ENCODE measurements at regions not wholly inside any gene's neighbourhood (a gene's known extent, or its start where the extent isn't known, plus 50 kb on each side); places are given as distances from the start of the nearest gene placed in this dataset.
A peak's percentile ranks its signal among the peaks of the same experiment; 100 is the strongest.

GRCh38 chr1:238324211-238324864 lies 433.6 kb upstream of the ZP4 start:
- Histone ChIP-seq H3K9ac (ENCODE audit: low read length) (no peak overlapping the region), H3K9me3 (ENCODE audit: control insufficient read depth, low read length) (no peaks in the 10 kb centered on the region), H3K4me1 (ENCODE audit: control insufficient read depth, insufficient read depth, low read length) (no peaks in the 10 kb centered on the region), H3K36me3 (ENCODE audit: control insufficient read depth, insufficient read depth, low read length, severe bottlenecking) (no peaks in the 10 kb centered on the region), H3K4me3 (ENCODE audit: low read length) (no peak overlapping the region), H3K27me3 (replicated peaks; ENCODE audit: control insufficient read depth, insufficient read depth, low read length) (no peaks in the 10 kb centered on the region)
- DNase-seq (ENCODE audit: low read depth) = no peak

- Histone ChIP-seq H3K27me3 (replicated peaks; ENCODE audit: control insufficient read depth, insufficient read depth, low read length) (no peaks in the 10 kb centered on the region), H3K4me1 (ENCODE audit: control insufficient read depth, insufficient read depth, low read length) (no peaks in the 10 kb centered on the region), H3K36me3 (ENCODE audit: control insufficient read depth, insufficient read depth, low read length, severe bottlenecking) (no peaks in the 10 kb centered on the region), H3K9ac (ENCODE audit: low read length) (no peak overlapping the region), H3K9me3 (ENCODE audit: control insufficient read depth, low read length) (no peaks in the 10 kb centered on the region), H3K4me3 (ENCODE audit: low read length) (no peak overlapping the region)
- no peak for DNase-seq (ENCODE audit: low read depth)
Observed at GRCh38 chr1:238323490-238323889, 432.8 kb upstream of the ZP4 start.

GRCh38 chr1:238319957-238320356 lies 429.2 kb upstream of the ZP4 start:
- Histone ChIP-seq H3K4me3 (ENCODE audit: low read length) (no peak overlapping the region), H3K36me3 (ENCODE audit: control insufficient read depth, insufficient read depth, low read length, severe bottlenecking) (no peaks in the 10 kb centered on the region), H3K27me3 (replicated peaks; ENCODE audit: control insufficient read depth, insufficient read depth, low read length) (no peaks in the 10 kb centered on the region), H3K9ac (ENCODE audit: low read length) (no peak overlapping the region), H3K4me1 (ENCODE audit: control insufficient read depth, insufficient read depth, low read length) (no peaks in the 10 kb centered on the region), H3K9me3 (ENCODE audit: control insufficient read depth, low read length) (no peaks in the 10 kb centered on the region)
- no peak for DNase-seq (ENCODE audit: low read depth)

GRCh38 chr1:238318294-238319110 lies 427.8 kb upstream of the ZP4 start:
- H3K9me3 ChIP-seq (ENCODE audit: control insufficient read depth, low read length) = no peaks in the 10 kb centered on the region
- no peaks in the 10 kb centered on the region for H3K4me1 ChIP-seq (ENCODE audit: control insufficient read depth, insufficient read depth, low read length)
- H3K9ac ChIP-seq (ENCODE audit: low read length) = no peak overlapping the region
- no peaks in the 10 kb centered on the region for H3K27me3 ChIP-seq (replicated peaks; ENCODE audit: control insufficient read depth, insufficient read depth, low read length)
- no peaks in the 10 kb centered on the region for H3K36me3 ChIP-seq (ENCODE audit: control insufficient read depth, insufficient read depth, low read length, severe bottlenecking)
- H3K4me3 ChIP-seq (ENCODE audit: low read length) = no peak overlapping the region
- no peak for DNase-seq (ENCODE audit: low read depth)

- no peaks in the 10 kb centered on the region for H3K36me3 ChIP-seq (ENCODE audit: control insufficient read depth, insufficient read depth, low read length, severe bottlenecking)
- H3K4me3 ChIP-seq (ENCODE audit: low read length) = no peak overlapping the region
Observed at GRCh38 chr1:238312969-238313368, 422.2 kb upstream of the ZP4 start.

GRCh38 chr1:238306411-238306810 lies 415.7 kb upstream of the ZP4 start:
- Histone ChIP-seq H3K4me3 (ENCODE audit: low read length) (no peak overlapping the region), H3K4me1 (ENCODE audit: control insufficient read depth, insufficient read depth, low read length) (no peaks in the 10 kb centered on the region)
- DNase-seq (ENCODE audit: low read depth) = no peak

More at GRCh38 chr1:238312969-238313368, 422.2 kb upstream of the ZP4 start:
- Histone ChIP-seq H3K27me3 (replicated peaks; ENCODE audit: control insufficient read depth, insufficient read depth, low read length) (no peaks in the 10 kb centered on the region), H3K9me3 (ENCODE audit: control insufficient read depth, low read length) (no peaks in the 10 kb centered on the region), H3K9ac (ENCODE audit: low read length) (no peak overlapping the region), H3K4me1 (ENCODE audit: control insufficient read depth, insufficient read depth, low read length) (no peaks in the 10 kb centered on the region)
- no peak for DNase-seq (ENCODE audit: low read depth)

GRCh38 chr1:238302646-238303045 lies 411.9 kb upstream of the ZP4 start:
- no peaks in the 10 kb centered on the region for H3K4me1 ChIP-seq (ENCODE audit: control insufficient read depth, insufficient read depth, low read length)
- H3K9me3 ChIP-seq (ENCODE audit: control insufficient read depth, low read length) = peaks cover 8% of the 10 kb centered on the region
- no peak overlapping the region for H3K4me3 ChIP-seq (ENCODE audit: low read length)
- H3K36me3 ChIP-seq (ENCODE audit: control insufficient read depth, insufficient read depth, low read length, severe bottlenecking) = no peaks in the 10 kb centered on the region
- H3K27me3 ChIP-seq (replicated peaks; ENCODE audit: control insufficient read depth, insufficient read depth, low read length) = no peaks in the 10 kb centered on the region
- no peak for DNase-seq (ENCODE audit: low read depth)
- H3K9ac ChIP-seq (ENCODE audit: low read length) = no peak overlapping the region

More at GRCh38 chr1:238306411-238306810, 415.7 kb upstream of the ZP4 start:
- Histone ChIP-seq H3K9me3 (ENCODE audit: control insufficient read depth, low read length) (no peaks in the 10 kb centered on the region), H3K36me3 (ENCODE audit: control insufficient read depth, insufficient read depth, low read length, severe bottlenecking) (no peaks in the 10 kb centered on the region), H3K27me3 (replicated peaks; ENCODE audit: control insufficient read depth, insufficient read depth, low read length) (no peaks in the 10 kb centered on the region), H3K9ac (ENCODE audit: low read length) (no peak overlapping the region)

GRCh38 chr1:238296371-238296770 lies 405.6 kb upstream of the ZP4 start:
- Histone ChIP-seq H3K36me3 (ENCODE audit: control insufficient read depth, insufficient read depth, low read length, severe bottlenecking) (no peaks in the 10 kb centered on the region), H3K9ac (ENCODE audit: low read length) (no peak overlapping the region), H3K4me1 (ENCODE audit: control insufficient read depth, insufficient read depth, low read length) (no peaks in the 10 kb centered on the region), H3K9me3 (ENCODE audit: control insufficient read depth, low read length) (peaks cover 8% of the 10 kb centered on the region), H3K27me3 (replicated peaks; ENCODE audit: control insufficient read depth, insufficient read depth, low read length) (no peaks in the 10 kb centered on the region), H3K4me3 (ENCODE audit: low read length) (no peak overlapping the region)
- DNase-seq (ENCODE audit: low read depth) = no peak

- H3K4me1 ChIP-seq (ENCODE audit: control insufficient read depth, insufficient read depth, low read length) = no peaks in the 10 kb centered on the region
Observed at GRCh38 chr1:238293075-238293474, 402.4 kb upstream of the ZP4 start.

GRCh38 chr1:238281418-238281817 lies 390.7 kb upstream of the ZP4 start:
- peak; percentile 47 for DNase-seq (ENCODE audit: low read depth)
- H3K36me3 ChIP-seq (ENCODE audit: control insufficient read depth, insufficient read depth, low read length, severe bottlenecking) = no peaks in the 10 kb centered on the region
- H3K9ac ChIP-seq (ENCODE audit: low read length) = no peak overlapping the region
- no peaks in the 10 kb centered on the region for H3K27me3 ChIP-seq (replicated peaks; ENCODE audit: control insufficient read depth, insufficient read depth, low read length)
- H3K9me3 ChIP-seq (ENCODE audit: control insufficient read depth, low read length) = peaks cover 25% of the 10 kb centered on the region
- no peak overlapping the region for H3K4me3 ChIP-seq (ENCODE audit: low read length)
- H3K4me1 ChIP-seq (ENCODE audit: control insufficient read depth, insufficient read depth, low read length) = no peaks in the 10 kb centered on the region

More at GRCh38 chr1:238293075-238293474, 402.4 kb upstream of the ZP4 start:
- DNase-seq (ENCODE audit: low read depth) = no peak
- H3K9ac ChIP-seq (ENCODE audit: low read length) = no peak overlapping the region
- no peak overlapping the region for H3K4me3 ChIP-seq (ENCODE audit: low read length)
- H3K36me3 ChIP-seq (ENCODE audit: control insufficient read depth, insufficient read depth, low read length, severe bottlenecking) = no peaks in the 10 kb centered on the region
- H3K27me3 ChIP-seq (replicated peaks; ENCODE audit: control insufficient read depth, insufficient read depth, low read length) = no peaks in the 10 kb centered on the region
- peaks cover 1% of the 10 kb centered on the region for H3K9me3 ChIP-seq (ENCODE audit: control insufficient read depth, low read length)

GRCh38 chr1:238279694-238280380 lies 389.1 kb upstream of the ZP4 start:
- DNase-seq (ENCODE audit: low read depth) = peak; percentile 16
- no peaks in the 10 kb centered on the region for H3K36me3 ChIP-seq (ENCODE audit: control insufficient read depth, insufficient read depth, low read length, severe bottlenecking)
- H3K4me3 ChIP-seq (ENCODE audit: low read length) = no peak overlapping the region
- no peaks in the 10 kb centered on the region for H3K4me1 ChIP-seq (ENCODE audit: control insufficient read depth, insufficient read depth, low read length)
- H3K27me3 ChIP-seq (replicated peaks; ENCODE audit: control insufficient read depth, insufficient read depth, low read length) = no peaks in the 10 kb centered on the region
- H3K9me3 ChIP-seq (ENCODE audit: control insufficient read depth, low read length) = peaks cover 34% of the 10 kb centered on the region
- no peak overlapping the region for H3K9ac ChIP-seq (ENCODE audit: low read length)

Data from adipocyte (in vitro differentiated cells).